HCT116 (cell line): ENCODE measurements at regions not wholly inside any gene's neighbourhood (a gene's known extent, or its start where the extent isn't known, plus 50 kb on each side); places are given as distances from the start of the nearest gene placed in this dataset.

ENCODE experiments used
- ATAC-seq: fragments of 200-7000 bp; cut with Tn5 transposase; 2 replicates; pipeline ENCODE4 v1.9.1; 2020; ENCODE audit warnings: mild to moderate bottlenecking, moderate library complexity
- BruUV-seq: library from RNA; stranded (reverse); fragments of 400-500 nt; replicated peaks from 2 replicates; lab custom pipeline; 2021; lab: Mats Ljungman, UMichigan
- CTCF ChIA-PET: fragments of 300-600 bp; sonication (Branson Sonifier 250); formaldehyde crosslinking; loops from one replicate; lab custom pipeline; 2021; ENCODE audit warnings: antibody characterized with exemption; lab: Charles Lee
- POLR2A ChIA-PET: fragments of 300-600, 350-600 bp; sonication (Branson Sonifier 250); formaldehyde crosslinking; loops from one replicate; lab custom pipeline; 2021; ENCODE audit warnings: antibody characterized with exemption; lab: Charles Lee
- RAD21 ChIA-PET, 2 experiments: fragments of 300-600 bp; sonication (Branson Sonifier 250); formaldehyde crosslinking; loops; one replicate each; lab custom pipeline; 2023; ENCODE audit warnings: low total read pairs in 2 of 2; ENCODE audit not compliant: uncharacterized antibody in 2 of 2, unreplicated experiment in 2 of 2, low non-redundant PET in 1 of 2; lab: Charles Lee
- DNase-seq: peaks from one replicate; pipeline ENCODE4 v3.0.0-alpha.2; 2010; ENCODE audit warnings: low read depth, low spot score
- H2AFZ ChIP-seq: fragments of 200-600 bp; shearing (Covaris generic), sonication (generic); 2 replicates; pipeline ENCODE4 v1.6.1; 2017; ENCODE audit warnings: low read depth, mixed run types, mixed read lengths, antibody characterized with exemption, low read length; ENCODE audit not compliant: poor library complexity, severe bottlenecking
- H3K27ac ChIP-seq: 2 replicates; pipeline ENCODE4 v1.5.1; 2012; ENCODE audit warnings: low read depth, low read length
- H3K27me3 ChIP-seq: fragments of 200-600 bp; sonication (generic); 2 replicates; pipeline ENCODE4 v1.6.1; 2016; ENCODE audit warnings: mixed run types, low read length, mixed read lengths; ENCODE audit not compliant: insufficient read depth
- H3K36me3 ChIP-seq, 2 experiments: fragments of 200-500 bp in 1 of 2; fragments of 200-600 bp in 1 of 2; sonication (Bioruptor generic) in 1 of 2; sonication (generic) in 1 of 2; 2 replicates each; pipeline versions ENCODE4 v1.5.1 to v1.6.1; 2014 to 2016; ENCODE audit warnings: low read length in 2 of 2, inconsistent platforms in 1 of 2, mixed read lengths in 1 of 2, mixed run types in 1 of 2; ENCODE audit not compliant: insufficient read depth in 2 of 2, control insufficient read depth in 1 of 2
- H3K4me1 ChIP-seq, 2 experiments: fragments of 200-600 bp in 1 of 2; sonication (generic) in 1 of 2; 2 replicates each; pipeline versions ENCODE4 v1.5.1 to v1.6.1; 2012 to 2017; ENCODE audit warnings: low read length in 2 of 2, inconsistent platforms in 1 of 2, mild to moderate bottlenecking in 1 of 2, mixed read lengths in 1 of 2, mixed run types in 1 of 2, moderate library complexity in 1 of 2; ENCODE audit not compliant: insufficient read depth in 2 of 2, control insufficient read depth in 1 of 2
- H3K4me2 ChIP-seq: fragments of 200-600 bp; sonication (generic); 2 replicates; pipeline ENCODE4 v1.6.1; 2017; ENCODE audit warnings: mixed run types, low read length, mixed read lengths
- H3K4me3 ChIP-seq, 2 experiments: fragments of 200-600 bp in 1 of 2; sonication (generic) in 1 of 2; replicated peaks in 1 of 2; 2 replicates each; pipeline ENCODE4 v1.5.1; 2011 to 2016; ENCODE audit warnings: low read length in 2 of 2, control low read depth in 1 of 2, low read depth in 1 of 2, mild to moderate bottlenecking in 1 of 2, mixed read lengths in 1 of 2, mixed run types in 1 of 2
- H3K79me2 ChIP-seq: fragments of 200-600 bp; sonication (generic); 2 replicates; pipeline ENCODE4 v1.6.1; 2017; ENCODE audit warnings: mild to moderate bottlenecking, mixed run types, low read length, moderate library complexity, mixed read lengths; ENCODE audit not compliant: insufficient read depth
- H3K9ac ChIP-seq: fragments of 200-600 bp; sonication (generic); 2 replicates; pipeline ENCODE4 v1.6.1; 2016; ENCODE audit warnings: low read length, mixed read lengths
- H3K9me2 ChIP-seq: fragments of 200-600 bp; sonication (generic), shearing (Covaris generic); 2 replicates; pipeline ENCODE4 v1.6.1; 2017; ENCODE audit warnings: mixed run types, mild to moderate bottlenecking, moderate library complexity; ENCODE audit not compliant: insufficient read depth
- H3K9me3 ChIP-seq, 2 experiments: fragments of 200-500 bp in 1 of 2; fragments of 200-600 bp in 1 of 2; sonication (Bioruptor generic) in 1 of 2; sonication (generic) in 1 of 2; 2 replicates each; pipeline ENCODE4 v1.6.1; 2014 to 2017; ENCODE audit warnings: low read length in 2 of 2, mixed read lengths in 2 of 2, inconsistent platforms in 1 of 2, low read depth in 1 of 2, mild to moderate bottlenecking in 1 of 2, mixed run types in 1 of 2, moderate library complexity in 1 of 2; ENCODE audit not compliant: control insufficient read depth in 1 of 2, insufficient read depth in 1 of 2
- H4K20me1 ChIP-seq: fragments of 200-600 bp; sonication (generic), shearing (Covaris generic); 2 replicates; pipeline ENCODE4 v1.6.1; 2017; ENCODE audit warnings: mixed run types, mild to moderate bottlenecking, moderate library complexity; ENCODE audit not compliant: insufficient read depth
- CBX3 ChIP-seq: IDR thresholded peaks from 2 replicates; pipeline ENCODE4 v1.6.1; 2012; ENCODE audit warnings: low read depth
- CEBPB ChIP-seq: IDR thresholded peaks from 2 replicates; pipeline ENCODE4 v1.6.1; 2012; ENCODE audit warnings: low read depth
- CTCF ChIP-seq, 3 experiments: fragments of 200-600 bp in 1 of 3; sonication (generic) in 1 of 3; IDR thresholded peaks in 2 of 3; conservative IDR thresholded peaks in 1 of 3; 2 replicates each; pipeline ENCODE4 v1.5.1; 2012 to 2017; ENCODE audit warnings: low read depth in 2 of 3, low read length in 2 of 3, antibody characterized with exemption in 1 of 3, borderline replicate concordance in 1 of 3, control low read depth in 1 of 3, mild to moderate bottlenecking in 1 of 3, mixed read lengths in 1 of 3, mixed run types in 1 of 3, moderate library complexity in 1 of 3; ENCODE audit not compliant: insufficient read depth in 1 of 3
- EGR1 ChIP-seq: IDR thresholded peaks from 2 replicates; pipeline ENCODE4 v1.6.1; 2012; ENCODE audit warnings: low read depth
- EZH2 ChIP-seq: fragments of 200-600 bp; sonication (generic); IDR thresholded peaks from 2 replicates; pipeline ENCODE4 v1.6.1; 2017; ENCODE audit warnings: antibody characterized with exemption, mixed run types
- EZH2phosphoT487 ChIP-seq: fragments of 200-600 bp; IDR thresholded peaks from 2 replicates; pipeline ENCODE4 v1.6.1; 2018; ENCODE audit warnings: antibody characterized with exemption, borderline replicate concordance
- FOSL1 ChIP-seq: IDR thresholded peaks from 2 replicates; pipeline ENCODE4 v1.6.1; 2012; ENCODE audit warnings: low read depth
- JUND ChIP-seq: IDR thresholded peaks from 2 replicates; pipeline ENCODE4 v1.6.1; 2012
- MAX ChIP-seq: IDR thresholded peaks from 2 replicates; pipeline ENCODE4 v1.6.1; 2012
- POLR2AphosphoS5 ChIP-seq: IDR thresholded peaks from 2 replicates; pipeline ENCODE4 v1.6.1; 2011; ENCODE audit warnings: mild to moderate bottlenecking, low read depth, low read length, moderate library complexity
- RAD21 ChIP-seq: IDR thresholded peaks from 2 replicates; pipeline ENCODE4 v1.6.1; 2012; ENCODE audit warnings: low read depth, mild to moderate bottlenecking
- SIN3A ChIP-seq: IDR thresholded peaks from 2 replicates; pipeline ENCODE4 v1.6.1; 2012; ENCODE audit warnings: low read depth
- SP1 ChIP-seq: IDR thresholded peaks from 2 replicates; pipeline ENCODE4 v1.6.1; 2012; ENCODE audit warnings: low read depth
- TCF7L2 ChIP-seq: IDR thresholded peaks from 2 replicates; pipeline ENCODE4 v1.7.0; 2011; ENCODE audit warnings: borderline replicate concordance, inconsistent platforms; ENCODE audit not compliant: insufficient read depth, insufficient read length; ENCODE audit errors: extremely low read depth
- ZNF274 ChIP-seq: fragments of 200-500 bp; sonication (Bioruptor generic); IDR thresholded peaks from 2 replicates; pipeline ENCODE4 v1.6.1; 2014; ENCODE audit warnings: mild to moderate bottlenecking, low read depth, low read length, inconsistent platforms
- intact Hi-C: fragments of 100-400 bp; cut with micrococcal nuclease; formaldehyde crosslinking; loops from 2 replicates; pipeline ENCODE4 v1.10.0; 2022
- TF ChIP-seq, protein P1 (sequence below): IDR thresholded peaks from 2 replicates; pipeline ENCODE4 v1.6.1; 2012
- TF ChIP-seq, protein P2 (sequence below): IDR thresholded peaks from 2 replicates; pipeline ENCODE4 v1.6.1; 2011; ENCODE audit warnings: mild to moderate bottlenecking, low read length, moderate library complexity; ENCODE audit not compliant: insufficient replicate concordance; ENCODE audit errors: extremely low read depth
- TF ChIP-seq, protein P3 (sequence below): IDR thresholded peaks from 2 replicates; pipeline ENCODE4 v1.6.1; 2012; ENCODE audit warnings: low read depth

- peak overlapping the region; percentile 81 for H2AFZ ChIP-seq
- RAD21 ChIA-PET = interaction anchor here in 1 of 2 experiments (0.5 kb wide), 1 partner anchor 529 kb away, joined by 3 read pairs; no protein-coding TSS in a partner anchor
- no peaks in the 10 kb centered on the region for H3K36me3 ChIP-seq
- no peak overlapping the region for H3K9ac ChIP-seq
- no peak for ATAC-seq
- TF ChIP-seq JUND (no peak), SP1 (no peak), MAX (no peak), RAD21 (no peak), EGR1 (no peak), POLR2AphosphoS5 (no peak), EZH2 (no peak), FOSL1 (no peak), SIN3A (no peak), CBX3 (no peak), TCF7L2 (no peak), CEBPB (no peak), ZNF274 (no peak), CTCF (IDR thresholded peaks at IDR 0.05 in 2 of 3, conservative IDR thresholded peaks at IDR 0.05 in 1 of 3; ENCODE audit: borderline replicate concordance in 1 of 3, insufficient read depth in 1 of 3, low read depth in 2 of 3, low read length in 2 of 3) (no peak), EZH2phosphoT487 (no peak)
- TF ChIP-seq, protein P1, sequence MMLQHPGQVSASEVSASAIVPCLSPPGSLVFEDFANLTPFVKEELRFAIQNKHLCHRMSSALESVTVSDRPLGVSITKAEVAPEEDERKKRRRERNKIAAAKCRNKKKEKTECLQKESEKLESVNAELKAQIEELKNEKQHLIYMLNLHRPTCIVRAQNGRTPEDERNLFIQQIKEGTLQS = no peak
- TF ChIP-seq, protein P2, sequence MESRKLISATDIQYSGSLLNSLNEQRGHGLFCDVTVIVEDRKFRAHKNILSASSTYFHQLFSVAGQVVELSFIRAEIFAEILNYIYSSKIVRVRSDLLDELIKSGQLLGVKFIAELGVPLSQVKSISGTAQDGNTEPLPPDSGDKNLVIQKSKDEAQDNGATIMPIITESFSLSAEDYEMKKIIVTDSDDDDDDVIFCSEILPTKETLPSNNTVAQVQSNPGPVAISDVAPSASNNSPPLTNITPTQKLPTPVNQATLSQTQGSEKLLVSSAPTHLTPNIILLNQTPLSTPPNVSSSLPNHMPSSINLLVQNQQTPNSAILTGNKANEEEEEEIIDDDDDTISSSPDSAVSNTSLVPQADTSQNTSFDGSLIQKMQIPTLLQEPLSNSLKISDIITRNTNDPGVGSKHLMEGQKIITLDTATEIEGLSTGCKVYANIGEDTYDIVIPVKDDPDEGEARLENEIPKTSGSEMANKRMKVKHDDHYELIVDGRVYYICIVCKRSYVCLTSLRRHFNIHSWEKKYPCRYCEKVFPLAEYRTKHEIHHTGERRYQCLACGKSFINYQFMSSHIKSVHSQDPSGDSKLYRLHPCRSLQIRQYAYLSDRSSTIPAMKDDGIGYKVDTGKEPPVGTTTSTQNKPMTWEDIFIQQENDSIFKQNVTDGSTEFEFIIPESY = no peak
- TF ChIP-seq, protein P3, sequence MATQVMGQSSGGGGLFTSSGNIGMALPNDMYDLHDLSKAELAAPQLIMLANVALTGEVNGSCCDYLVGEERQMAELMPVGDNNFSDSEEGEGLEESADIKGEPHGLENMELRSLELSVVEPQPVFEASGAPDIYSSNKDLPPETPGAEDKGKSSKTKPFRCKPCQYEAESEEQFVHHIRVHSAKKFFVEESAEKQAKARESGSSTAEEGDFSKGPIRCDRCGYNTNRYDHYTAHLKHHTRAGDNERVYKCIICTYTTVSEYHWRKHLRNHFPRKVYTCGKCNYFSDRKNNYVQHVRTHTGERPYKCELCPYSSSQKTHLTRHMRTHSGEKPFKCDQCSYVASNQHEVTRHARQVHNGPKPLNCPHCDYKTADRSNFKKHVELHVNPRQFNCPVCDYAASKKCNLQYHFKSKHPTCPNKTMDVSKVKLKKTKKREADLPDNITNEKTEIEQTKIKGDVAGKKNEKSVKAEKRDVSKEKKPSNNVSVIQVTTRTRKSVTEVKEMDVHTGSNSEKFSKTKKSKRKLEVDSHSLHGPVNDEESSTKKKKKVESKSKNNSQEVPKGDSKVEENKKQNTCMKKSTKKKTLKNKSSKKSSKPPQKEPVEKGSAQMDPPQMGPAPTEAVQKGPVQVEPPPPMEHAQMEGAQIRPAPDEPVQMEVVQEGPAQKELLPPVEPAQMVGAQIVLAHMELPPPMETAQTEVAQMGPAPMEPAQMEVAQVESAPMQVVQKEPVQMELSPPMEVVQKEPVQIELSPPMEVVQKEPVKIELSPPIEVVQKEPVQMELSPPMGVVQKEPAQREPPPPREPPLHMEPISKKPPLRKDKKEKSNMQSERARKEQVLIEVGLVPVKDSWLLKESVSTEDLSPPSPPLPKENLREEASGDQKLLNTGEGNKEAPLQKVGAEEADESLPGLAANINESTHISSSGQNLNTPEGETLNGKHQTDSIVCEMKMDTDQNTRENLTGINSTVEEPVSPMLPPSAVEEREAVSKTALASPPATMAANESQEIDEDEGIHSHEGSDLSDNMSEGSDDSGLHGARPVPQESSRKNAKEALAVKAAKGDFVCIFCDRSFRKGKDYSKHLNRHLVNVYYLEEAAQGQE = no peak
- no peaks in the 10 kb centered on the region for H3K9me2 ChIP-seq
- no peak overlapping the region for H3K27ac ChIP-seq
- no peaks in the 10 kb centered on the region for H3K79me2 ChIP-seq
- H3K4me1 ChIP-seq = peaks cover 5 to 14% of the 10 kb centered on the region in 2 experiments
- CTCF ChIA-PET = no interaction called here
- H4K20me1 ChIP-seq = no peaks in the 10 kb centered on the region
- H3K4me2 ChIP-seq = no peak overlapping the region
- no peaks in the 10 kb centered on the region for H3K27me3 ChIP-seq
- H3K4me3 ChIP-seq = no peak overlapping the region
- DNase-seq = no peak
- POLR2A ChIA-PET = no interaction called here
- no TSS peak for BruUV-seq
- intact Hi-C loops = loop anchor here (5.0 to 10.0 kb wide), 4 partner anchors 125 to 1410 kb away; no protein-coding TSS in a partner anchor
- no peaks in the 10 kb centered on the region for H3K9me3 ChIP-seq
Observed at GRCh38 chr3:182617500-182617899, 175.8 kb upstream of the ATP11B start.
